Jurkat, Clone E6-1 (cell line): ENCODE measurements at regions not wholly inside any gene's neighbourhood (a gene's known extent, or its start where the extent isn't known, plus 50 kb on each side); places are given as distances from the start of the nearest gene placed in this dataset.
A peak's percentile ranks its signal among the peaks of the same experiment; 100 is the strongest.

Experiments
- DNase-seq: peaks from one replicate; pipeline ENCODE4 v3.0.0-alpha.2; 2011; ENCODE audit warnings: low read depth, low spot score
- H3K4me3 ChIP-seq: 2 replicates; pipeline ENCODE4 v1.5.1; 2011; ENCODE audit warnings: mild to moderate bottlenecking, low read length, control low read depth, moderate library complexity

DNA sequence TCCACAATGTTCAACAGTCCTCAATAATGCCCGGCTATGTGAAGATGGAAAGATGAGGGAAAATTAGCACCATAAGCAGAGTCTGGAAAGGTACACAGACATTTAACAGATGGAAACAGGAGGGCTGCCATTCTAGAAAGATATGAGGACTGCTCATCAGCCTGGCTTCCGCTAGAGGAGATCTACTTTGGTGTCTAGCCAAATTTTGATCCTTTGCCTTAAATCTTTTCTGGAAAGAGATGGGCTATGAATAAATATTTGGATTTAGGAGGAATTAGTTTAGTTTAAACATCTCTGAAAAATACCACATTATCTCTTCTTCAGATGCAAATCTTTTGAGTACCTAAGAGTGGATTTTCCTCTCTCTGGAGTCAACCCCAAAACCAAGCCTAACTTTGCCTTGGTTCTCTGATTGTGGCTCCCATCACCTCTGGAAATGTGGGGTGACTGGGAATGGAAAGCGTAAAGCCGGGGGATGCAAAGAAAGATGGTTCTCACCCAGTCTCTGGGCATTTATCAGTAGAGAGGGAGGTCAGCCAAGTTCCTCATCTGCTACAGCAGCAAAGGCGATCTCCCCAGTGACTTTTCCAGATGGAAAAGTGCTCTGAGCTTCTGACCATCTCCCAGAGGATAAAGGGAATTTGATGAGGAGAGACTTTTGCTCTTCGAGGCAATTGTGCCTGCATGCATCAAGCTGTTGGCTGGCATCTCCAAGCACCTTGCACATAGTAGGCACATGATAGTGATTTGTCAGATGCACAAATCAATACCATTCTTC lies 410.6 kb downstream of the ZNF521 start:
- H3K4me3 ChIP-seq, result no peak overlapping the region
- DNase-seq, result no peak

DNA sequence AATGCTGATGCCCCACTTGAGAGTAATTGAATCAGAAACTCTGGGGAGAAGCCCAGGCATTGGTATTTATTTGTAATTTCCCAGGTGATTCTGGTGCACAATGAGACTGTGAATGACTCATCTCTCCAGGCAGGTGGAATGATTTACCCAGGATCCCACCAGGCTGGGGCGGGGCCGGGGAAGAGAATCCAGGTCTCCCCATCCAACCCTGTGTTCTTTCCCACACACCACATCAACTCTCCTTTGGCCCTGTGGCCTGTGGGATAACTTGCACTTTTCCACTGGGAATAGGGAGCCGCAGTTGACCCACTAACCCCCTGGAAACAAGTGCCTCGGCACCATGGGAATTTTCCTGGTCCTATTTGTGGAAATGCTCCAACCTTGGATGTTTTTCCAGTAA lies 409.8 kb downstream of the ZNF521 start:
- no peak overlapping the region for H3K4me3 ChIP-seq
- DNase-seq, result no peak

GRCh38 chr18:24947521-24948305 lies 404.3 kb downstream of the ZNF521 start:
- no peak for DNase-seq
- H3K4me3 ChIP-seq, result no peak overlapping the region

DNA sequence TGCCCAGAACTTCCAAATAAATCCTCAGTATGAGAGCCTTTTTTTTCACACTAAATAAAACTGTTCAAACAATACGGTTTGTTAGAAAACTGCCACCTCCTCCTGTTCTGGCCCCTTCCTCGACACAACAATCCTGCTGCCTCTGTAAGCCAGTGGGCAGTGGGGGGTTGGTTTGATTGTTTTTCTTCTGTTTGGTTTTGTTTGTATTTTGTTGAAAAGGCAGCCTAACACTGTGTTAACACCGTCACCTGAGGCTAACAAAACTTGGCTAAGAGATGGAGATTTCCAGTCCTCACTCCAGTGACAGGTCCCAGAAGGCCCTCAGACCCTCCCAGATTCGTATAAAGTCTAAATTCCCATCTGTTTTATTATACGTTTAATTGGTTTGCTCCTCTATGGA lies 402.1 kb downstream of the ZNF521 start:
- DNase-seq, result no peak
- H3K4me3 ChIP-seq, result no peak overlapping the region

DNA sequence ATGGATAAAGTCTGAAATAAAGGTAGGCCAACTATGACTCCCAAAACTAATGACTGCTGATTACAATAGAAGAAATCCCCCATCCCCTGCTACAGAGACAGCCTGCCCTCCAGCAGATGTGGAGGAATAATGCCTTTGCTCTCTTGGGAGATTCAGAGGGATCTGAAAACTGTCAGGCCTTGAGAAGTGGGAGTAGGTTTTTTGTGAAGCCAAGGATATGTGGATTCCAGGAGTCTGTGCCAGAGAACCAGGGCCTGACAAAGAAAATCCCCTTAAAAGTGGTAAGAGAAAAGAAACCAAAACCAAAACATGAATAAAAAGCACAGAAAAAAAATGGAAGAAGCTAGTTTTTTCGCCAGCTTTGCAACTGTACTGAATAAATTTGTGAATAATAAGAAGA lies 397.6 kb downstream of the ZNF521 start:
- no peak for DNase-seq

GRCh38 chr18:24958001-24958400 lies 394.0 kb downstream of the ZNF521 start:
- DNase-seq, result no peak
- no peak overlapping the region for H3K4me3 ChIP-seq

More for the DNA sequence above, 397.6 kb downstream of the ZNF521 start:
- no peak overlapping the region for H3K4me3 ChIP-seq

DNA sequence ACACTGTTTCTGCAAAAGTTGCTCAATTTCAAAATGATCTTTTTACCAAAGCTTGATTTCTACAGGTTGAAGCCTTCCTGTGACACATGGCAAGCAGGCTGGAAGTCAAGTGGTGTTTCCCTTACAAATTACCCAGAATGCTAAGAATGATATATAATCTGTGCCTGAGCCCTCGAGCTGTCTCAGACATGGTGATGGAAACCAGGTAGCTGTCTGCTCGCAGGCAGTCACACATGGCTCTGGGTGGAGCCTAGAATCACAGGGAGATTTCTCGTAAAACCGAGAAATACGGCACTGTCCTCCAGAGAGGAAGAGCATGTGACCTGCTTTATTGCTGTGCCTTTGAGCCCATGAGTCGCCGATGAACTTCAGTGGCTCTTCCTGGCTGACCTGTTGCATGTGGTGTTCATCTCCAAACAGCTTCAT lies 392.9 kb downstream of the ZNF521 start:
- no peak overlapping the region for H3K4me3 ChIP-seq
- no peak for DNase-seq

GRCh38 chr18:24964216-24964615 lies 387.8 kb downstream of the ZNF521 start:
- DNase-seq, result peak; percentile 16
- no peak overlapping the region for H3K4me3 ChIP-seq

- no peak overlapping the region for H3K4me3 ChIP-seq
- DNase-seq, result no peak
Observed at GRCh38 chr18:24968238-24968775, 383.7 kb downstream of the ZNF521 start.

DNA sequence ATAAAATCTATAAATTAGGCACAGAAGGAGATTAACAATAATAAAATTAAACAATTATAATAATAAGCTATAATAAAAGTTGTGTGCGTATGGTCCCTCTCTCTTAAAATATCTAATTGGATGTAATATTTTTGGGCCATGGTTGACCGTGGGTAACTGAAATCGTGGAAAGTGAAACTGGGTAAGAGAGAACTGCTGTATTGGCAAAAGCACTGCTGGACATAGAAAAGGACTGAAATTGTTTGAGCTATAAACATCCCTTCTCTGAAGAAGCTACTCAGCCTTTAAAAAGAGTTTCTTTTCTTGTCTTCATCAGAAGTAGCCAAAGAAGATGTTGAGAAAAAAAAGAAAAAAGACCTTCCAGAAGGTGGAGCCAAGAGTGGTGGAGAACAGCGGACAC lies 379.4 kb downstream of the ZNF521 start:
- H3K4me3 ChIP-seq, result no peak overlapping the region
- DNase-seq, result no peak

DNA sequence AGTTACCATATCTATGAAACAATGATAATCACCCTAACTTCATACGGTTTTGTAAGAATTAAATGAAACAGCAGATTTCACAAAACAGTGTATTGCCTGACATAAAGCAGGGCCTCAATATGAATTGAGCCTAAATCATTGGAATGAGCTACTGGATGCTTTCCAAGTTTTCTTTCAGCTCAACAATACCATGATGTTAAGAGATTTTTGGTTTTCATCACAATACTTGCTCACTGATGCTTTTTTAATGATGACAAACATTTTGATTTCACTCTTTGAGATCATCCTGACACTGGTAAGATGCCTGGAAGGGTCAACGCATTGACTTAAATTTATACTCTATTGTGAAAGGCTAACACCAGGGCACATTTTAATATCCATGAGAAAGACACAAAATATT lies 377.5 kb downstream of the ZNF521 start:
- DNase-seq, result no peak
- H3K4me3 ChIP-seq, result no peak overlapping the region

DNA sequence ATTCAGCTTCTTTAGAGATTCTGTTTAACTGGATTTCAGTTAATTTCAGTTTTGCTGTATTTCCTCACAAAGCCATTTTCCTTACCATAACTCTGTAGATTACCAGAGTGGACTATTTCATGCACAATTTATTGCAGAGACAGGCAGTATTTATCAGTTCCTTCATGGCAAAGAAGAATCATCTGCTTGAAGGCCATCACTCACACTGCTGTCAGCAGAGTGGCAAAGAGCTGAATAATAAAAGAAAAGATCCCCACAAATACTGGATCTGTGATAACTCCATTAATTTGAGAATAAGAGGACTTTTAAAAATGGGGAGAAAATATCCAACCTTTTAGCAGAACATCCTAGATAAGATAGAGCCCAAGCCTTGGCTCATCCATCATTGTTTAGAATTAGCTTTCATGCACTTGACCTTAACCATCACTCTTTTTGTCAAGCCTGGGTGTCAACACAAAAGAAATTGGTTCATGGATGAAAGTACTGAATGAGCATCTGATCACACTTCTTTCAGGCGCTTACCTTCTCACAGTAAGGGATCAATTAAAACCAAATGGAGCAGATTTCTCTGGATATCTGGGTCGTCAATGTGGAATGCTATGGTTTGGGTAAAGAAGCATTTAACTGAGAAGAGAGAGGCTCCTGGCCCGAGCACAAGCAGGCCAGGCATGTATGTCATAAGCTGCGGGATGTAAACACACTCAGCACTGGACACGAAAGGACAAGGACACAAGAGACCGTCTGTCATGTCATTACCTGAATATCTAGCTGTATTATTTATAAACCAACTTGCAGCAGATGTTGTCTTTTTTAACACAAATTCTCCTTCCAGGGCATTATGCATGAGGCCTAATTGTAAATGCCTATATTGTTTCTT lies 376.2 kb downstream of the ZNF521 start:
- H3K4me3 ChIP-seq, result no peak overlapping the region
- DNase-seq, result no peak

- no peak for DNase-seq
- H3K4me3 ChIP-seq, result no peak overlapping the region
Observed at GRCh38 chr18:24976502-24976901, 375.5 kb downstream of the ZNF521 start.

GRCh38 chr18:24979235-24979634 lies 372.7 kb downstream of the ZNF521 start:
- no peak for DNase-seq
- no peak overlapping the region for H3K4me3 ChIP-seq

GRCh38 chr18:24982831-24983230 lies 369.1 kb downstream of the ZNF521 start:
- no peak overlapping the region for H3K4me3 ChIP-seq
- DNase-seq, result no peak

- no peak for DNase-seq
- H3K4me3 ChIP-seq, result no peak overlapping the region
Observed at GRCh38 chr18:24983566-24984139, 368.3 kb downstream of the ZNF521 start.

DNA sequence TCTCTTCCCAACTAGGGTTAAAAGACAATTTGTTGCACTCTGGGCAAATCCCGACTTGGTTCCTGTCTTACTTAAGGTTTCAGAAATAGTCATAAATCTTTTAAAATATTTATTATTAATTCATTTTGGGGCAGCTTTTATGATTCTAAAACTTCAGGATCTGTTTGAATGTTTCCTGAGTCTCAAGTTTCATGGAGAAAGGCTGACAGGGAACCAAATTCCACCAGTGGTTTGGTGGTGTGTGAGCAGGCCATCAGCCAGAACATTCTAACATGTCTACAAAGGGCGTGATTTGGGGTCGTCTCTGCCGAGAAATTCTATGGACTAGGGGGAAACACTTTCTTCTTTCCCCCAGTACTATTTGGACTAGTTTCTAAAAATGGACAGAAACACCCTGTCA lies 366.4 kb downstream of the ZNF521 start:
- H3K4me3 ChIP-seq, result no peak overlapping the region
- no peak for DNase-seq

GRCh38 chr18:24986666-24987302 lies 365.2 kb downstream of the ZNF521 start:
- DNase-seq, result no peak
- H3K4me3 ChIP-seq, result no peak overlapping the region
